Fibroblast of peridontal ligament (primary cell): ENCODE measurements at regions not wholly inside any gene's neighbourhood (a gene's known extent, or its start where the extent isn't known, plus 50 kb on each side); places are given as distances from the start of the nearest gene placed in this dataset.
A peak's percentile ranks its signal among the peaks of the same experiment; 100 is the strongest.

Experiments used
- DNase-seq: peaks from one replicate; pipeline ENCODE4 v3.0.0-alpha.2; 2010; ENCODE audit errors: extremely low read depth

DNA sequence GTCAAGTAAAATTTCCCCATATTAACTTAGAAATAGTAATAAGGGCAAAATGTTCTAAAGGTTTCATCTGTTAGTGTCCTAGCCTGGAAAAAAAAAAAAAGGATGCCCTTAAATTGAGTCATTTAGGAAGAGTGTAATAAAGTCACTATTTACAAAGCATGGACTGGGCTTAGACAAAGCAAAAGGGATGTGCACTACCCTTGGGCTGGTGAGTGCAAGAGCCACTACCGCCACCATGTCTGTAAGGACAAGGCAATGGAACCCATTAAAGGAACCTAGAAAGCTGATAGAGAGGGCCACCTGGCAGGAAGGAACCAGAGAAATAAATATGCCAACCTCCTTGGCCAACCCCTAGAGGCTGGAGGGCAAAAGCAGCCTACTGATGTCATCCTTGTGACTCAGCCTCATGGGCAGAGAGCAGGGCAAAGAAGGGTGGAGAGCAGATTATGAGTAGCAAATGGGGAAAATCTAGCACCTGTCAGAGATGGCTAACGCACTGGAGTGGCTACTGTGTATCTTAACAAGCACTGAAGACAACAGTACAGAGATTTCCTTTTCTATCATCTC is 59.5 kb upstream of the FUT8 start:
- DNase-seq = no peak

DNA sequence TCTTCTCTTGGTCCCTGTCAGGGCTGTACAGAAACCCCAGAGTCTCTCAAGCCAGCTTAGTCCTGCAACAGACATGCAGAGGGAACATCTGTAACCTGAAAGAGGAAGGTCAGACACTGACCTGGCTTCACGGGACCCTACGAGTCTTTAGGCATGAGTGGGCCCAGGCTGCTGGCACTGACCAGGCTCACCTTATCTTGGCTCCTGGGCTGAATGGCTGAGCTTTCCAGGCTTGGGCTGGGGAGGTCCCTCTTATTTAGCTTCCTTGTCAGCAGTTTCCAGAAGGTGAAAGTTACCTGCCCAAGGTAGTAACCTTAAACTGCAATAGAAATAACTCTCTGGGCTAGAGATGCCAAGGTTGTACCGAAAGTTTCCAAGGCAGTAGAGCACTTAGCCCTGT is 58.4 kb upstream of the FUT8 start:
- DNase-seq = no peak

DNA sequence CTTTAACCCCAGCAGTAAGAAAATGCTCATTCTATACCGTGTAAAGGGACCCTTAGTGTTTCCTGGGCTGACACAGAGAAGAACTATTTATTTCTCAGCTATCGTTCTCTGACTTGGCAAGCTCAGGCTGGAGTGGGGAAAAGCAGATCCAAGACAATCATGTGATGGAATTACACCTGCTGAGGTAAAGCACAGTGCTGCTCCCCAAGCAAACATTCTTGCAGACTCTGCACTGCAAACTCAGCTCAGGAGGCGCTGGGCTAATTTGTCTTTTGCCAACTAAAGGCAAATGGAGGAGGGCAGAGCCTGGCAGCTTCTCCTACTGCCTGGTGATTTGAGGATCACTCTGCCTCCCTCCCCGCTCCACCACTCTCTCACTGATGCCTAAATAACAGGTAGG is 57.8 kb upstream of the FUT8 start:
- DNase-seq = no peak

DNA sequence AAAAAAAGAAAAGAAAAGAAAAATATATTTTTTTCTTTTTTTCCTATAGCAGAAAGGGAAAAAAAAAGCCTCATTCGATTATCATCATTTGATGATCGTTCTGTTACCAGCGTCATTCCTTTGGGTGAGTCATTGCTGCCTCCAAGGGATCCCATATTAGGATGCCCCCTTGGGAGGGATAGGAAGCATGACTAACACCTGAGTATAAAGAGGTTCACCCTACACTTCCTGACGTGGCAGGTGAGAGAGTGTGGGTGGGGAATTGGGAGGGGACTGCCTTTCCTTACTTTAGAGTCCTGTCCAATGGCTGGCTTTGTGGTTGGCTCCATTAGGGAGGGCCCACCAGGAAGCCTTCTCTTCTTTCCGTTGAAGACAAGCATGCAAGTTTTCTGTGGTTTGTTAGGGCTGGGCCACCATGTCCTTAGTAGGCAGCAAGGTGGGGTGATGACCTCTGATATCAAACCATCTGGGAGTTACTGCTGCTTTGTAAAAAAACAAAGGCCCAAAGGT is 56.1 kb upstream of the FUT8 start:
- peak; percentile 81 for DNase-seq

DNA sequence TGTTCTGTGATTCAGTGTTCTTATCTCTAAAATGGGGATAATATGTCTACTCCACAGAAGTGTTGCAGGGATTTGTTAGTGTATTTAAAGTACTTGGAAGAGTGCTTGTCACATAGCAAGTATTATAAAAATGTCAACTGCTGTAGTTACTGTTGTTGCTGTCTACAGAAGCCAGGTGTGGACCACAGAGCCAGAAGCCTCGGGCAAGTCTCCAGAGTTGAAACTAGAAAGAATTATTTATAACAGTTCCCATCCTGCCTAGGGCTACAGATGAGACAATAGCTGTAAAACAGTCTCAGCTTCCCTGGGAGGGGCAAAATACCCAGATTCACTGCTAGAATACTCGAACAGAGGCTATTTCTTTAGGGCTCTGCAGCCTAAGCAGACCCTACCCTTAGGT is 55.4 kb upstream of the FUT8 start:
- DNase-seq = no peak

DNA sequence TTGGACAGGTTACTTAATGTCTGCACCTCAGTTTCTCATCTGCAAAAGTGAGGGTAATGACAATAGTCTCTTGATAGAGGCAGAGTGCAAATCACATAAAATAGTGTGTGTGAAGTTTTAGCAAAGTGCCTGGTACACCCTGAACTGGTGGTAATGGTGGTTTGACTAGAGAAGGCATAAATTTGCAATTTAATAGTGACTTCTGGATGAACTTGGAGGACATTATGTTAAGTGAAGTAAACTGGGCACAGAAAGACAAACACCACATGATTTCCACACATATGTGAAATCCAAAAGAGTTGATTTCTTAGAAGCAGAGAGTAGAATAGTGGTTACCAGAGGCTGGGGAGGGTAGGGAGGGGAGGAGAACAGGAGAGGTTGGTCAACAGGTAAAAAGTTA is 54.8 kb upstream of the FUT8 start:
- no peak for DNase-seq

DNA sequence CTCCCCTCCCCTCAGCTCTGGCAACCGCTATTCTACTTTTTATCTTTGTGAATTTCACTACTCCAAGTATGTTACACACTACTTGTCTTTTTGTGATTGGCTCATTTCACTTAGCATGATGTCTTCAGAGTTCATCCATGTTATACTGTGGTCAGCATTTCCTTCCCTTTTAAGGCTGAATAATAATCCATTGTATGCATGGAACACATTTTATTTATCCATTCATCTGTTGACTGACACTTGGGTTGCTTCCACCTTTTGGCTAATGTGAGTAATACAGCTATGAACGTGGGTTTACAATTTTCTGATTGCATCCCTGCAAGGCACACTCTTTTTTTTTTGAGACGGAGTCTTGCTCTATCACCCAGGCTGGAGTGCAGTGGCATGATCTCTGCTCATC is 53.0 kb upstream of the FUT8 start:
- DNase-seq = peak; percentile 36

DNA sequence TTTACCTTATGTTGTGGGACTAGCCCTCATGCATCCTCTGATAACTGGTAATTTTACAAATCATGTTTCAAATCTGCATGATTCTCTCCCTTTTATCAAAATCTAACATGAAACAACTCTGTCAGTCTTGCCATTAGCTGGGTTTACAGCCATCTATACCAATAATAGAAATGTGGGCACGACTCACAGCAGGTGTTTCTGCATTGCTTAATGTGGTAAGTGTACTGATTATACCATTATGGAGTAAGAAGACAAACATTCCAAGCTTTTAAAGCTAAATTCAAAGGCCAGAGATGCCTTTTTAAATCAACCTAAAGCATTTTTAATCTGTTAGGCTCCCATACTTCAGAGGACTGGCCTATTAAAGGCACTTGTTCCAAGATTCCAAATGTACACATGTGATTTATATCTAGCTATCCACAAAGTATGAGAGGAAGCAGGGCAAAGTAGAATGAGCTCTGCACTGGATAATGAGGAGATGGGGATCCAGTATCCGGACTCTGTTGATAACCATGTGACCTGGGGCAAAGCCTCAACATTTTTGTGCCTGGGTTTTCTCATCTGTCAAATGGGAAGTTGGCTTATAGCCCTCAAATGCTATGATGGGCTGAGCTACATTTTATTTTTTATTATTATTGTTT is 52.3 kb upstream of the FUT8 start:
- DNase-seq = no peak

DNA sequence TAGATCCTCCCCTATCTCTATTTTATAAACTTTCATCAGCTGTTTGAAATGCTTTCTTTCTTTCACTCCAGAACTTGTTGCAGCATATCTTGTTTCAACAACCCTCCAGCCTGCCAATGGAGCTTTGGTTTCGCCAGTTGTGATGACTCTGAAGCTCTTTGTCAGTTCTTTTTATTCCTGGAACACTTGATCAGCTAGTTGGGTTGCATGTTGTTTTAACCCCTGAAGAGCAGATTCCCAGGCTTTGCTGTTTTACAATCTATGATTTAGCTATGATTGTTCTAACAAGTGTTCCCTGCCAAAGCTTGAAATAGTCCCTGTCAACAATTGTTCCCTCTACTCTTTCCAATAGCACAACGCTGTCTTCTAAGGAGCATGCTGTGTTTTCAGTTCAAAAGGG is 50.6 kb upstream of the FUT8 start:
- peak; percentile 97 for DNase-seq
